HepG2 (cell line): ENCODE measurements at regions not wholly inside any gene's neighbourhood (a gene's known extent, or its start where the extent isn't known, plus 50 kb on each side); places are given as distances from the start of the nearest gene placed in this dataset.

Source experiments
- PITX1 ChIP-seq: sonication (generic); formaldehyde crosslinking; IDR thresholded peaks from 2 replicates; pipeline ENCODE4 v1.5.1; 2020; ENCODE audit warnings: mild to moderate bottlenecking, missing genetic modification reagents
- RAD21 ChIP-seq: fragments of 450-650 bp; formaldehyde crosslinking; IDR thresholded peaks from 2 replicates; pipeline ENCODE4 v1.5.0; 2020; ENCODE audit warnings: mild to moderate bottlenecking
- ZMYM4 ChIP-seq: sonication (generic); formaldehyde crosslinking; IDR thresholded peaks from 2 replicates; pipeline ENCODE4 v1.8.1; 2023; ENCODE audit warnings: mild to moderate bottlenecking, missing genetic modification reagents
- ZNF274 ChIP-seq: sonication (generic); formaldehyde crosslinking; IDR thresholded peaks from 2 replicates; pipeline ENCODE4 v1.5.1; 2020; ENCODE audit warnings: mild to moderate bottlenecking, missing genetic modification reagents
- ZNF280B ChIP-seq: sonication (generic); formaldehyde crosslinking; IDR thresholded peaks from 2 replicates; pipeline ENCODE4 v1.5.0; 2020; ENCODE audit warnings: missing genetic modification reagents, mild to moderate bottlenecking, borderline replicate concordance
- ZNF292 ChIP-seq: sonication (generic); formaldehyde crosslinking; IDR thresholded peaks from 2 replicates; pipeline ENCODE4 v1.8.1; 2022; ENCODE audit warnings: mild to moderate bottlenecking, low read depth, missing genetic modification reagents, borderline replicate concordance
- ZNF513 ChIP-seq: sonication (generic); formaldehyde crosslinking; conservative IDR thresholded peaks from 2 replicates; pipeline ENCODE4 v1.5.0; 2020; ENCODE audit warnings: missing genetic modification reagents
- TF ChIP-seq, protein P1 (sequence below): sonication (generic); formaldehyde crosslinking; IDR thresholded peaks from 2 replicates; pipeline ENCODE4 v1.4.0; 2020; ENCODE audit warnings: mild to moderate bottlenecking, missing genetic modification reagents
- TF ChIP-seq, protein P2 (sequence below): sonication (generic); formaldehyde crosslinking; IDR thresholded peaks from 2 replicates; pipeline ENCODE4 v1.5.0; 2020; ENCODE audit warnings: missing genetic modification reagents

GRCh38 chr5:54854883-54855581 is 130.4 kb downstream of the ESM1 start (continued):
- TF ChIP-seq, protein P1, sequence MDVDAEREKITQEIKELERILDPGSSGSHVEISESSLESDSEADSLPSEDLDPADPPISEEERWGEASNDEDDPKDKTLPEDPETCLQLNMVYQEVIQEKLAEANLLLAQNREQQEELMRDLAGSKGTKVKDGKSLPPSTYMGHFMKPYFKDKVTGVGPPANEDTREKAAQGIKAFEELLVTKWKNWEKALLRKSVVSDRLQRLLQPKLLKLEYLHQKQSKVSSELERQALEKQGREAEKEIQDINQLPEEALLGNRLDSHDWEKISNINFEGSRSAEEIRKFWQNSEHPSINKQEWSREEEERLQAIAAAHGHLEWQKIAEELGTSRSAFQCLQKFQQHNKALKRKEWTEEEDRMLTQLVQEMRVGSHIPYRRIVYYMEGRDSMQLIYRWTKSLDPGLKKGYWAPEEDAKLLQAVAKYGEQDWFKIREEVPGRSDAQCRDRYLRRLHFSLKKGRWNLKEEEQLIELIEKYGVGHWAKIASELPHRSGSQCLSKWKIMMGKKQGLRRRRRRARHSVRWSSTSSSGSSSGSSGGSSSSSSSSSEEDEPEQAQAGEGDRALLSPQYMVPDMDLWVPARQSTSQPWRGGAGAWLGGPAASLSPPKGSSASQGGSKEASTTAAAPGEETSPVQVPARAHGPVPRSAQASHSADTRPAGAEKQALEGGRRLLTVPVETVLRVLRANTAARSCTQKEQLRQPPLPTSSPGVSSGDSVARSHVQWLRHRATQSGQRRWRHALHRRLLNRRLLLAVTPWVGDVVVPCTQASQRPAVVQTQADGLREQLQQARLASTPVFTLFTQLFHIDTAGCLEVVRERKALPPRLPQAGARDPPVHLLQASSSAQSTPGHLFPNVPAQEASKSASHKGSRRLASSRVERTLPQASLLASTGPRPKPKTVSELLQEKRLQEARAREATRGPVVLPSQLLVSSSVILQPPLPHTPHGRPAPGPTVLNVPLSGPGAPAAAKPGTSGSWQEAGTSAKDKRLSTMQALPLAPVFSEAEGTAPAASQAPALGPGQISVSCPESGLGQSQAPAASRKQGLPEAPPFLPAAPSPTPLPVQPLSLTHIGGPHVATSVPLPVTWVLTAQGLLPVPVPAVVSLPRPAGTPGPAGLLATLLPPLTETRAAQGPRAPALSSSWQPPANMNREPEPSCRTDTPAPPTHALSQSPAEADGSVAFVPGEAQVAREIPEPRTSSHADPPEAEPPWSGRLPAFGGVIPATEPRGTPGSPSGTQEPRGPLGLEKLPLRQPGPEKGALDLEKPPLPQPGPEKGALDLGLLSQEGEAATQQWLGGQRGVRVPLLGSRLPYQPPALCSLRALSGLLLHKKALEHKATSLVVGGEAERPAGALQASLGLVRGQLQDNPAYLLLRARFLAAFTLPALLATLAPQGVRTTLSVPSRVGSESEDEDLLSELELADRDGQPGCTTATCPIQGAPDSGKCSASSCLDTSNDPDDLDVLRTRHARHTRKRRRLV: no peak
- no peak for TF ChIP-seq ZNF292
- no peak for TF ChIP-seq RAD21
- TF ChIP-seq, protein P2, sequence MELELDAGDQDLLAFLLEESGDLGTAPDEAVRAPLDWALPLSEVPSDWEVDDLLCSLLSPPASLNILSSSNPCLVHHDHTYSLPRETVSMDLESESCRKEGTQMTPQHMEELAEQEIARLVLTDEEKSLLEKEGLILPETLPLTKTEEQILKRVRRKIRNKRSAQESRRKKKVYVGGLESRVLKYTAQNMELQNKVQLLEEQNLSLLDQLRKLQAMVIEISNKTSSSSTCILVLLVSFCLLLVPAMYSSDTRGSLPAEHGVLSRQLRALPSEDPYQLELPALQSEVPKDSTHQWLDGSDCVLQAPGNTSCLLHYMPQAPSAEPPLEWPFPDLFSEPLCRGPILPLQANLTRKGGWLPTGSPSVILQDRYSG (CRISPR knock-in tag): no peak
- no peak for TF ChIP-seq ZMYM4 (CRISPR knock-in tag)
- no peak for TF ChIP-seq PITX1 (CRISPR knock-in tag)
- no peak for TF ChIP-seq ZNF513 (CRISPR knock-in tag)
- TF ChIP-seq ZNF280B (CRISPR knock-in tag): no peak
- no peak for TF ChIP-seq ZNF274 (CRISPR knock-in tag)
